Nephron (organoid): ENCODE measurements at regions not wholly inside any gene's neighbourhood (a gene's known extent, or its start where the extent isn't known, plus 50 kb on each side); places are given as distances from the start of the nearest gene placed in this dataset.

ENCODE experiments used
- H3K27ac Mint-ChIP-seq, 3 experiments: 2 replicates each; pipeline ENCODE4 v1.8.0; 2020; ENCODE audit warnings: mixed read lengths in 3 of 3, mild to moderate bottlenecking in 2 of 3, moderate library complexity in 1 of 3
- H3K27me3 Mint-ChIP-seq: 2 replicates; pipeline ENCODE4 v1.8.0; 2021; ENCODE audit warnings: low read depth, mild to moderate bottlenecking, moderate library complexity, mixed read lengths
- H3K36me3 Mint-ChIP-seq: 2 replicates; pipeline ENCODE4 v1.8.0; 2020; ENCODE audit warnings: low read depth, mixed read lengths
- H3K4me1 Mint-ChIP-seq: 2 replicates; pipeline ENCODE4 v1.8.0; 2020; ENCODE audit warnings: mixed read lengths
- H3K4me3 Mint-ChIP-seq, 3 experiments: 2 replicates each; pipeline ENCODE4 v1.8.0; 2020; ENCODE audit warnings: mild to moderate bottlenecking in 3 of 3, mixed read lengths in 3 of 3, moderate library complexity in 2 of 3
- H3K9me3 Mint-ChIP-seq: 2 replicates; pipeline ENCODE4 v1.8.0; 2020; ENCODE audit warnings: mixed read lengths
- CTCF ChIP-seq, 3 experiments: fragments of 200-600 bp; sonication (generic); IDR thresholded peaks; one replicate each; pipeline ENCODE4 v1.5.0; 2021; ENCODE audit warnings: antibody characterized with exemption in 3 of 3; ENCODE audit not compliant: unreplicated experiment in 3 of 3

GRCh38 chr1:232579958-232580941, 49.7 kb downstream of the SIPA1L2 start:
- Mint-ChIP-seq H3K36me3 (peaks cover 7% of the 10 kb centered on the region), H3K27me3 (no peaks in the 10 kb centered on the region), H3K27ac (no peak overlapping the region), H3K4me1 (no peaks in the 10 kb centered on the region), H3K9me3 (no peaks in the 10 kb centered on the region), H3K4me3 (no peak overlapping the region)
- no peak for TF ChIP-seq CTCF (IDR thresholded peaks at IDR 0.05; ENCODE audit: unreplicated experiment in 3 of 3)

DNA sequence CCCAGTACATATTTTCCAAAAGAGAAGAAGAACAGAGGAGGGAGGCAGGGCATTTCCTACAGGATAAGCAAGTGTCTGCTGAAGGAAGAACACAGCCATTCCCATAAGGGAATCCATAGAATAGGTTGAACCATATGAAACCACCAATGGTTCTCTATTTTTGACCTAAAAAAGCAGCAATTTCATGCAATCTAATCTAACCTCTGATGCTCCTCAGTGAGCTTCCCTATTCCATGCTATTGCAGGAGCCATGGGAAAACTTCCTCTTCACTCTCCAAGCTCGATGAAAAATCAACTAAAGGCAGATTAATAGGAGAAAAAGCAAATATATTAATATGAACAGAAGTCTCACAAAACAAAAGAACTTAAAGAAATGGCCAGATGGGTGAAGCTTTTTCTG, 50.5 kb downstream of the SIPA1L2 start:
- no peaks in the 10 kb centered on the region for H3K4me1 Mint-ChIP-seq
- H3K4me3 Mint-ChIP-seq, result no peak overlapping the region
- TF ChIP-seq CTCF (IDR thresholded peaks at IDR 0.05; ENCODE audit: unreplicated experiment in 3 of 3), result no peak
- H3K36me3 Mint-ChIP-seq, result peaks cover 7% of the 10 kb centered on the region
- H3K27me3 Mint-ChIP-seq, result no peaks in the 10 kb centered on the region
- H3K27ac Mint-ChIP-seq, result peak overlapping the region in 1 of 3 experiments; percentile 21
- no peaks in the 10 kb centered on the region for H3K9me3 Mint-ChIP-seq

- Mint-ChIP-seq H3K4me1 (no peaks in the 10 kb centered on the region), H3K27ac (peak overlapping the region in 1 of 3 experiments; percentile 21), H3K9me3 (no peaks in the 10 kb centered on the region), H3K36me3 (peaks cover 4% of the 10 kb centered on the region), H3K27me3 (no peaks in the 10 kb centered on the region), H3K4me3 (no peak overlapping the region)
- TF ChIP-seq CTCF (IDR thresholded peaks at IDR 0.05; ENCODE audit: unreplicated experiment in 3 of 3), result no peak
Observed at GRCh38 chr1:232578651-232579195, 51.2 kb downstream of the SIPA1L2 start.

DNA sequence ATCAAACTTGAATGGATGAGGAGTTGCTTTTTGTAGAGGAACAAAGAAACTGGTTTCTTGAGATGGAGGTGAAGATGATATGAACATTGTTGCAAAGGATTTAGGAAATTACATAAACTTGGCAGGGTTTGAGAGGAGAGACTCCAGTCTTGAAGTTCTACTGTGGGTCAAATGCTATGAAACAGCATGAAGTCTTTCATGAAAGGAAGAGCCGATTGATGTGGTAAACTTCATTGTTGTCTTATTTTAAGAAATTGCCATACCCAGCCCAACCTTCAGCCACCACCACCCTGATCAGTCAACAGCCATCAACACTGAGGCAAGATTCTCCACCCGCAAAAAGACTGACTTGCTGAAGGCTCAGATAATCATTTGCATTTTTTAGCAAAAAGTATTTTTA, 52.2 kb downstream of the SIPA1L2 start:
- Mint-ChIP-seq H3K36me3 (peaks cover 7% of the 10 kb centered on the region), H3K4me1 (no peaks in the 10 kb centered on the region), H3K27ac (no peak overlapping the region), H3K27me3 (no peaks in the 10 kb centered on the region), H3K4me3 (no peak overlapping the region), H3K9me3 (no peaks in the 10 kb centered on the region)
- no peak for TF ChIP-seq CTCF (IDR thresholded peaks at IDR 0.05; ENCODE audit: unreplicated experiment in 3 of 3)

- no peak for TF ChIP-seq CTCF (IDR thresholded peaks at IDR 0.05; ENCODE audit: unreplicated experiment in 3 of 3)
- H3K27ac Mint-ChIP-seq, result no peak overlapping the region
Observed at GRCh38 chr1:232576537-232576936, 53.4 kb downstream of the SIPA1L2 start.

DNA sequence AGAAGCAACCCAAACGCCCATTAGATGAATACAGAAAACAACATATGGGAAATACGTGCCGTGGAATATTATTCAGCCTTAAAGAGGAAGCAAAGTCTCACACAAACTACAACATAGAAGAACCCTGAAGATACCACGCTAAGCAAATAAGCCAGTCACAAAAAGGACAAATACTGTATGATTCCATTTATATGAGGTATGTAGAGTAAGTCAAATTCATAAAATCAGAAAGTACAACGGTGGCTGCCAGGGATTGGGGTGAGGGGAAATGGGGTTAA, 54.2 kb downstream of the SIPA1L2 start:
- Mint-ChIP-seq H3K4me1 (no peaks in the 10 kb centered on the region), H3K36me3 (peaks cover 10% of the 10 kb centered on the region), H3K27me3 (no peaks in the 10 kb centered on the region), H3K27ac (no peak overlapping the region), H3K4me3 (no peak overlapping the region), H3K9me3 (no peaks in the 10 kb centered on the region)
- TF ChIP-seq CTCF (IDR thresholded peaks at IDR 0.05; ENCODE audit: unreplicated experiment in 3 of 3), result no peak

More at GRCh38 chr1:232576537-232576936, 53.4 kb downstream of the SIPA1L2 start:
- H3K4me1 Mint-ChIP-seq, result no peaks in the 10 kb centered on the region
- no peak overlapping the region for H3K4me3 Mint-ChIP-seq
- H3K36me3 Mint-ChIP-seq, result peaks cover 10% of the 10 kb centered on the region
- H3K9me3 Mint-ChIP-seq, result no peaks in the 10 kb centered on the region
- no peaks in the 10 kb centered on the region for H3K27me3 Mint-ChIP-seq
